Heart right ventricle (tissue), 16 donors: ENCODE measurements at regions not wholly inside any gene's neighbourhood (a gene's known extent, or its start where the extent isn't known, plus 50 kb on each side); places are given as distances from the start of the nearest gene placed in this dataset.

ENCODE experiments used
- ATAC-seq, 8 donors: fragments of 200-7000 bp; cut with Tn5 transposase; one replicate each; pipeline ENCODE4 v1.9.1; 2020; ENCODE audit warnings: mild to moderate bottlenecking in 8 of 8, moderate library complexity in 8 of 8, moderate number of reproducible peaks in 1 of 8
- DNase-seq, 2 donors: peaks; one replicate each; pipeline ENCODE4 v3.0.0-alpha.2; 2020
- H3K27ac ChIP-seq, 10 donors: fragments of 200-600 bp; sonication (generic) in 2 of 10; one replicate each; pipeline versions ENCODE4 v1.5.0 to v1.8.0; 2020 to 2022; ENCODE audit warnings: mild to moderate bottlenecking in 3 of 10
- H3K27me3 ChIP-seq, 7 donors: fragments of 200-600 bp; one replicate each; pipeline ENCODE4 v1.8.0; 2021 to 2022; ENCODE audit warnings: mild to moderate bottlenecking in 2 of 7
- H3K36me3 ChIP-seq, 9 donors: fragments of 200-600 bp; sonication (generic) in 1 of 9; one replicate each; pipeline versions ENCODE4 v1.5.0 to v1.8.0; 2020 to 2022; ENCODE audit warnings: mild to moderate bottlenecking in 2 of 9
- H3K4me1 ChIP-seq, 9 donors: fragments of 200-600 bp; sonication (generic) in 1 of 9; one replicate each; pipeline versions ENCODE4 v1.5.0 to v1.8.0; 2020 to 2022; ENCODE audit warnings: mild to moderate bottlenecking in 4 of 9
- H3K4me3 ChIP-seq, 10 donors: fragments of 200-600 bp; sonication (generic) in 2 of 10; one replicate each; pipeline versions ENCODE4 v1.5.0 to v1.8.0; 2020 to 2022; ENCODE audit warnings: mild to moderate bottlenecking in 7 of 10, moderate library complexity in 2 of 10
- H3K9me3 ChIP-seq, 11 donors: fragments of 200-600 bp in 10 of 11; sonication (generic) in 2 of 11; one replicate each; pipeline versions ENCODE4 v1.5.0 to v1.8.0; 2013 to 2022; ENCODE audit warnings: mild to moderate bottlenecking in 2 of 11, control low read depth in 1 of 11, moderate library complexity in 1 of 11
- WGBS, 2 donors: extraction: QIAGEN DNeasy Blood & Tissue Kit; methylation state at CpG; one replicate each; pipeline ENCODE4 v1.1.7; 2013; ENCODE audit warnings: inconsistent platforms in 1 of 2; 5-methylcytosine and 5-hydroxymethylcytosine counted together
- intact Hi-C, 10 donors: fragments of 100-400 bp; cut with DNase I; formaldehyde crosslinking; loops; one replicate each; pipeline versions ENCODE4 v1.11.1 to v1.14.2; 2022
- TF ChIP-seq, protein P1 (sequence below), 9 donors: fragments of 200-600 bp; sonication (generic) in 2 of 9; IDR thresholded peaks; one replicate each; pipeline versions ENCODE4 v1.5.0 to v1.8.0; 2021 to 2022; ENCODE audit warnings: antibody characterized with exemption in 9 of 9, mild to moderate bottlenecking in 5 of 9, moderate library complexity in 1 of 9
- donor health status: Arrhythmogenic right ventricular cardiomyopathy.
- donor health status: ischemic (EF 13 %, LVEDD 7.1; RV severe dilation, severe dysfunction).
- donor health status: healthy with polysubstance abuse.
- donor health status: DM: no; HTN: yes; CAD: no.
- donor health status: DM: no; HTN: no; CAD: no.
- donor health status: ischemic (EF 25% LVEDD 6.9; RV normal size, moderate dysfunction).
- donor health status: ischemic (EF 25% LVEDD 5.7; RV mildly dilated, moderate dysfunction).
- donor health status: healthy.
- donor health status: DM: yes; HTN: yes; CAD: no.
- donor health status: Ischemic cardiomyopathy.
- donor health status: ischemic (EF 35%, LVEDD 5.7; RV mildly dilated, moderate dysfunction).
- donor health status: nonischemic (EF 11% LVEDD 7.7; RV severe dilation, severe dysfunction).
- donor health status: DM: yes; HTN: yes; CAD: no.
- donor health status: PGD.
- donor health status: ischemic (EF 29% LVEDD 5.4; RV normal size, mild dysfunction).
- donor health status: nonischemic (EF 23%, LVEDD 6.1; RV moderate dilation, normal function).

DNA sequence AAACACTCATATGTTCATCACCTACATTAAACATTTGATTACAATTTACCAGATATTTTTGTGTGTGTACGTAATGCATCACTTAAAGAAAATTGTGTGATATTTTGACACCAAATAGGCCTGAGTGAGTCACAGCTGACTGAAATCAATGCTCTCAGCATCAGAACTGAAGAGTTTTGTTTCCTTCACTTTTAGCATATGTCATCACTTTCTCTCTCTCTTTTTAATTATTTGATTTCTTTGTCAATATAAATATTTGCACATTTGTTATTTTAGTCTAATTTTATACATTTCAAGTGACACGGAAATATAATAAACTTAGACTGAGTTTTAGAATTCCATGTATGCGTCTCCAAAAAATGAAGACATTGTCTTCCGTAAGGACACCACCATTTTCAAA, 545.3 kb downstream of the PTPRC start:
- H3K27ac ChIP-seq: no peak overlapping the region
- H3K27me3 ChIP-seq: no peaks in the 10 kb centered on the region
- H3K36me3 ChIP-seq: no peaks in the 10 kb centered on the region
- ATAC-seq (no peak), DNase-seq (no peak)
- no peak overlapping the region for H3K4me3 ChIP-seq
- TF ChIP-seq, protein P1, sequence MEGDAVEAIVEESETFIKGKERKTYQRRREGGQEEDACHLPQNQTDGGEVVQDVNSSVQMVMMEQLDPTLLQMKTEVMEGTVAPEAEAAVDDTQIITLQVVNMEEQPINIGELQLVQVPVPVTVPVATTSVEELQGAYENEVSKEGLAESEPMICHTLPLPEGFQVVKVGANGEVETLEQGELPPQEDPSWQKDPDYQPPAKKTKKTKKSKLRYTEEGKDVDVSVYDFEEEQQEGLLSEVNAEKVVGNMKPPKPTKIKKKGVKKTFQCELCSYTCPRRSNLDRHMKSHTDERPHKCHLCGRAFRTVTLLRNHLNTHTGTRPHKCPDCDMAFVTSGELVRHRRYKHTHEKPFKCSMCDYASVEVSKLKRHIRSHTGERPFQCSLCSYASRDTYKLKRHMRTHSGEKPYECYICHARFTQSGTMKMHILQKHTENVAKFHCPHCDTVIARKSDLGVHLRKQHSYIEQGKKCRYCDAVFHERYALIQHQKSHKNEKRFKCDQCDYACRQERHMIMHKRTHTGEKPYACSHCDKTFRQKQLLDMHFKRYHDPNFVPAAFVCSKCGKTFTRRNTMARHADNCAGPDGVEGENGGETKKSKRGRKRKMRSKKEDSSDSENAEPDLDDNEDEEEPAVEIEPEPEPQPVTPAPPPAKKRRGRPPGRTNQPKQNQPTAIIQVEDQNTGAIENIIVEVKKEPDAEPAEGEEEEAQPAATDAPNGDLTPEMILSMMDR (IDR thresholded peaks at IDR 0.05): no peak
- WGBS, 2 donors: 95 to 99% methylated on average over 4 of the region's 4 CpGs
- intact Hi-C loops: loop anchor here in 1 of 10 donors (5.0 kb wide), 1 partner anchor 52 kb away; no protein-coding TSS in a partner anchor
- H3K4me1 ChIP-seq: peaks cover 0 to 5% (median 0%) of the 10 kb centered on the region in 9 donors
- H3K9me3 ChIP-seq: no peaks in the 10 kb centered on the region

DNA sequence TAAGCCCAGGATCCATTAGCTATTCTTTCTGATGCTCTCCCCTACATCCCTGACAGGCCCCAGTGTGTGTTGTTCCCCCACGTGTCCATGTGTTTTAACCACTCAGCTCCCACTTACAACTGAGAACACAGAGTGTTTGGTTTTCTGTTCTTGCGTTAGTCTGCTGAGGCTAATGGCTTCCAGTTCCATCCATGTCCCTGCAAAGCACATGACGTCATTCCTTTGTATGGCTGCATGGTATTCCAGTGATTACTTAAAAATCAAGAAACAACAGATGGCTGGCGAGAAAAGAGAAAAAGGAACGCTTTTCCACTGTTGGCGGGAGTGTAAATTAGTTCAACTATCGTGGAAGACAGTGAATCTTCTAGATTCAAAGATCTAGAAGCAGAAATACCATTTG, 556.0 kb downstream of the PTPRC start:
- WGBS, 2 donors: 93 to 94% methylated on average over 7 of the region's 7 CpGs
- H3K36me3 ChIP-seq: no peaks in the 10 kb centered on the region

DNA sequence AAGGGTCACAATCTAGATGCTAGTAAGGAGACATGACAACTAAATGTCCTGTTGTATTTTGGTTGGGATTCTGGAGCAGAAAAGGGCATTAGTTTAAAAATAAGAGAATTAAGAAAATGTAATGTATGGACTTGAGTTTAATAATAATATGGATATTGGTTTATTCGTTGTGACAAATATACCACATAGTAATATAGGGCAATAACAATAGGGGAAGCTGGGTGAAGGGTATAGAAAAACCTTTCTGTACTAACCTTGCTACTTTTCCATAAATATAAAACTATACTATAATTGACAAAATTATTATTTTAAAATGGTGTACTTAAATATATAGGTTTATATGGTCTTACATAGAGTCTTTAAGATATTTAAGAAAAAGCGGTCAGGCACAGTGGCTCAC, 558.9 kb downstream of the PTPRC start:
- Histone ChIP-seq H3K36me3 (no peaks in the 10 kb centered on the region), H3K27ac (no peak overlapping the region), H3K4me3 (no peak overlapping the region), H3K27me3 (no peaks in the 10 kb centered on the region), H3K4me1 (peaks cover 0 to 3% (median 0%) of the 10 kb centered on the region in 9 donors), H3K9me3 (no peaks in the 10 kb centered on the region)
- intact Hi-C loops: no loop called here
- no peak for ATAC-seq
- TF ChIP-seq, protein P1 (IDR thresholded peaks at IDR 0.05): no peak
- DNase-seq: no peak
- 97 to 99% methylated on average over 2 of the region's 2 CpGs for WGBS, 2 donors

More for the DNA sequence above, 556.0 kb downstream of the PTPRC start:
- Histone ChIP-seq H3K9me3 (no peaks in the 10 kb centered on the region), H3K4me3 (no peak overlapping the region), H3K27ac (no peak overlapping the region), H3K4me1 (no peaks in the 10 kb centered on the region), H3K27me3 (no peaks in the 10 kb centered on the region)
- ATAC-seq (no peak), DNase-seq (no peak)
- TF ChIP-seq, protein P1 (IDR thresholded peaks at IDR 0.05): no peak
- intact Hi-C loops: no loop called here

DNA sequence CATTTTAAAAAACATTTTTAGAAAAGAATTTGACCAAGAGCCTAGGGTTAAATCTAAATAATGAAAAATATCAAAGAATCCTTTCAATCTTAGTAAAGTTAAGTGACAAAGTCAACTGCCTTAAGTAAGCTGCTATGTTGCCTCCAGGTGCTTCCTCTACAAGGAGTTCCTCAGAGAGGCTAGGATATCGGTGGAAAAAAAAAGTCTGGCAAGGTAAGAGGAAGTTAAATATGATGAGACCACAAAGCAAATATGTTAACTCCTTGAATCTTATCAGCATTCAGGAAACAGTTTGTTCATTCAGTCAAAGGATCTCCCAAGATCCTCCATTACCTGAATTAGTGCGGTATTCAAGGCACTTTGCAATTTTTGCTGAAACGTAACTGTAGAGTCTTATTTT, 563.5 kb downstream of the PTPRC start:
- TF ChIP-seq, protein P1 (IDR thresholded peaks at IDR 0.05): no peak
- no peaks in the 10 kb centered on the region for H3K36me3 ChIP-seq
- no peaks in the 10 kb centered on the region for H3K9me3 ChIP-seq
- no peak overlapping the region for H3K4me3 ChIP-seq
- WGBS, 2 donors: 44 to 55% methylated on average over 3 of the region's 3 CpGs
- no peaks in the 10 kb centered on the region for H3K27me3 ChIP-seq
- peaks cover 0 to 11% (median 0%) of the 10 kb centered on the region in 9 donors for H3K4me1 ChIP-seq
- peak overlapping the region in 1 of 10 donors; percentile 15 for H3K27ac ChIP-seq
- DNase-seq: no peak
- ATAC-seq: peak in 2 of 8 donors; percentile 44 to 60
- intact Hi-C loops: no loop called here
